PC-3 (cell line): ENCODE measurements at regions not wholly inside any gene's neighbourhood (a gene's known extent, or its start where the extent isn't known, plus 50 kb on each side); places are given as distances from the start of the nearest gene placed in this dataset.

Experiments
- ATAC-seq: fragments of 200-7000 bp; cut with Tn5 transposase; 2 replicates; pipeline ENCODE4 v1.9.1; 2020; ENCODE audit warnings: mild to moderate bottlenecking, moderate library complexity
- BruUV-seq: library from RNA; stranded (reverse); fragments of 400-500 nt; replicated peaks from 2 replicates; lab custom pipeline; 2021; lab: Mats Ljungman, UMichigan
- CTCF ChIA-PET: fragments of 300-600 bp; sonication (Branson Sonifier 250); formaldehyde crosslinking; loops from one replicate; lab custom pipeline; 2022; ENCODE audit warnings: antibody characterized with exemption; lab: Charles Lee
- POLR2A ChIA-PET: fragments of 300-600 bp; sonication (Branson Sonifier 250); formaldehyde crosslinking; loops from one replicate; lab custom pipeline; 2022; ENCODE audit warnings: antibody characterized with exemption; ENCODE audit not compliant: unreplicated experiment; lab: Charles Lee
- DNase-seq: peaks from one replicate; pipeline ENCODE4 v3.0.0-alpha.2; 2015
- H2AFZ ChIP-seq: fragments of 300-600 bp; sonication (generic); 2 replicates; pipeline ENCODE4 v1.6.0; 2016; ENCODE audit warnings: antibody characterized with exemption, low read length
- H3F3A ChIP-seq: fragments of 300-600 bp; sonication (generic); one replicate; pipeline ENCODE4 v1.6.0; 2017; ENCODE audit warnings: antibody characterized with exemption, low read length, control low read depth, mild to moderate bottlenecking; ENCODE audit not compliant: unreplicated experiment
- H3K27ac ChIP-seq: fragments of 300-600 bp; sonication (generic); 2 replicates; pipeline ENCODE4 v1.5.1; 2016; ENCODE audit warnings: mild to moderate bottlenecking, low read length
- H3K27me3 ChIP-seq: fragments of 300-600 bp; sonication (generic); 2 replicates; pipeline ENCODE4 v1.6.1; 2016; ENCODE audit warnings: low read length, mixed read lengths
- H3K36me3 ChIP-seq: fragments of 300-600 bp; sonication (generic); 2 replicates; pipeline ENCODE4 v1.6.1; 2016; ENCODE audit warnings: low read depth, mixed run types, low read length, mixed read lengths
- H3K4me1 ChIP-seq: fragments of 300-600 bp; sonication (generic); 2 replicates; pipeline ENCODE4 v1.5.1; 2016; ENCODE audit warnings: low read length; ENCODE audit not compliant: insufficient read depth
- H3K4me2 ChIP-seq: fragments of 300-600 bp; sonication (generic); 2 replicates; pipeline ENCODE4 v1.6.0; 2016; ENCODE audit warnings: low read length
- H3K4me3 ChIP-seq: fragments of 300-600 bp; sonication (generic); 2 replicates; pipeline ENCODE4 v1.5.1; 2016; ENCODE audit warnings: mild to moderate bottlenecking, low read length, mixed read lengths
- H3K79me2 ChIP-seq: fragments of 300-600 bp; sonication (generic); 2 replicates; pipeline ENCODE4 v1.6.1; 2017; ENCODE audit warnings: low read length, mixed read lengths
- H3K9ac ChIP-seq: fragments of 300-600 bp; sonication (generic); 2 replicates; pipeline ENCODE4 v1.6.0; 2016; ENCODE audit warnings: mild to moderate bottlenecking, low read length
- H3K9me2 ChIP-seq: fragments of 300-600 bp; sonication (generic); replicated peaks from 2 replicates; pipeline ENCODE4 v1.6.1; 2016; ENCODE audit warnings: mixed run types, low read length, mixed read lengths
- H3K9me3 ChIP-seq: fragments of 300-600 bp; sonication (generic); 2 replicates; pipeline ENCODE4 v1.6.1; 2016; ENCODE audit warnings: low read length, mixed read lengths
- H4K20me1 ChIP-seq: fragments of 300-600 bp; sonication (generic); 2 replicates; pipeline ENCODE4 v1.6.1; 2016; ENCODE audit warnings: low read length, mixed read lengths
- CTCF ChIP-seq: fragments of 300-600 bp; sonication (generic); conservative IDR thresholded peaks from 2 replicates; pipeline ENCODE4 v1.5.1; 2017; ENCODE audit warnings: antibody characterized with exemption, low read depth, mild to moderate bottlenecking, low read length
- EZH2 ChIP-seq: fragments of 300-600 bp; sonication (generic); IDR thresholded peaks from one replicate; pipeline ENCODE4 v1.6.1; 2017; ENCODE audit warnings: antibody characterized with exemption, mild to moderate bottlenecking, low read length; ENCODE audit not compliant: unreplicated experiment
- EZH2phosphoT487 ChIP-seq: fragments of 300-600 bp; sonication (generic); IDR thresholded peaks from 2 replicates; pipeline ENCODE4 v1.6.1; 2018; ENCODE audit warnings: mild to moderate bottlenecking, antibody characterized with exemption, low read length, borderline replicate concordance
- intact Hi-C: fragments of 100-400 bp; cut with micrococcal nuclease; formaldehyde crosslinking; loops from 2 replicates; pipeline ENCODE4 v1.9.0; 2023

GRCh38 chr15:66897416-66897815, 168.0 kb upstream of the SMAD3 start:
- Histone ChIP-seq H3K4me2 (no peak overlapping the region), H3K27me3 (no peaks in the 10 kb centered on the region), H3K36me3 (no peaks in the 10 kb centered on the region), H3K9ac (no peak overlapping the region), H3K4me1 (peaks cover 20% of the 10 kb centered on the region), H3K79me2 (no peaks in the 10 kb centered on the region), H3K9me2 (no peaks in the 10 kb centered on the region), H3K9me3 (no peaks in the 10 kb centered on the region), H3F3A (no peaks in the 10 kb centered on the region), H2AFZ (no peak overlapping the region), H3K4me3 (no peak overlapping the region), H3K27ac (no peak overlapping the region), H4K20me1 (no peaks in the 10 kb centered on the region)
- DNase-seq = no peak
- intact Hi-C loops = no loop called here
- BruUV-seq = no TSS peak
- POLR2A ChIA-PET = no interaction called here
- no peak for ATAC-seq
- no peak for TF ChIP-seq EZH2phosphoT487
- no peak for TF ChIP-seq CTCF
- TF ChIP-seq EZH2 = no peak
- CTCF ChIA-PET = no interaction called here

- no peak overlapping the region for H2AFZ ChIP-seq
- TF ChIP-seq CTCF (no peak), EZH2phosphoT487 (no peak), EZH2 (no peak)
- no peaks in the 10 kb centered on the region for H3K9me2 ChIP-seq
- no peaks in the 10 kb centered on the region for H3F3A ChIP-seq
- H3K36me3 ChIP-seq = no peaks in the 10 kb centered on the region
- no TSS peak for BruUV-seq
- H3K27me3 ChIP-seq = no peaks in the 10 kb centered on the region
- no peaks in the 10 kb centered on the region for H3K79me2 ChIP-seq
- H3K9ac ChIP-seq = no peak overlapping the region
- DNase-seq (no peak), ATAC-seq (no peak)
- H3K9me3 ChIP-seq = no peaks in the 10 kb centered on the region
- no peak overlapping the region for H3K4me3 ChIP-seq
- ChIA-PET POLR2A (interaction anchor here (0.6 kb wide), 1 partner anchor 39 kb away, joined by 3 read pairs; no protein-coding TSS in a partner anchor), CTCF (no interaction called here)
- intact Hi-C loops = no loop called here
- H4K20me1 ChIP-seq = no peaks in the 10 kb centered on the region
- H3K27ac ChIP-seq = no peak overlapping the region
- H3K4me1 ChIP-seq = peaks cover 20% of the 10 kb centered on the region
- H3K4me2 ChIP-seq = no peak overlapping the region
Measured at GRCh38 chr15:66897971-66898370, 167.4 kb upstream of the SMAD3 start.

- peaks cover 2% of the 10 kb centered on the region; the same call in 1 of the 2 replicates for H3K36me3 ChIP-seq
- intact Hi-C loops = no loop called here
- no peak for TF ChIP-seq EZH2phosphoT487
- TF ChIP-seq EZH2 = no peak
- no peak for TF ChIP-seq CTCF
- BruUV-seq = no TSS peak
- H3K9me2 ChIP-seq = no peaks in the 10 kb centered on the region
- POLR2A ChIA-PET = interaction anchor here (0.6 kb wide), 1 partner anchor 38 kb away, joined by 3 read pairs; no protein-coding TSS in a partner anchor
- H4K20me1 ChIP-seq = no peaks in the 10 kb centered on the region
- no peaks in the 10 kb centered on the region for H3K79me2 ChIP-seq
- H3K4me2 ChIP-seq = no peak overlapping the region
- H3K4me1 ChIP-seq = peaks cover 19% of the 10 kb centered on the region
- no peaks in the 10 kb centered on the region for H3K9me3 ChIP-seq
- CTCF ChIA-PET = no interaction called here
- no peak for ATAC-seq
- H3F3A ChIP-seq = no peaks in the 10 kb centered on the region
- no peaks in the 10 kb centered on the region for H3K27me3 ChIP-seq
- H3K27ac ChIP-seq = no peak overlapping the region
- no peak overlapping the region for H3K9ac ChIP-seq
- H2AFZ ChIP-seq = no peak overlapping the region
- no peak overlapping the region for H3K4me3 ChIP-seq
- DNase-seq = no peak
Measured at GRCh38 chr15:66898656-66899386, 166.6 kb upstream of the SMAD3 start.
